ENCODE measurements at regions not wholly inside any gene's neighbourhood (a gene's known extent, or its start where the extent isn't known, plus 50 kb on each side); places are given as distances from the start of the nearest gene placed in this dataset.

DNA sequence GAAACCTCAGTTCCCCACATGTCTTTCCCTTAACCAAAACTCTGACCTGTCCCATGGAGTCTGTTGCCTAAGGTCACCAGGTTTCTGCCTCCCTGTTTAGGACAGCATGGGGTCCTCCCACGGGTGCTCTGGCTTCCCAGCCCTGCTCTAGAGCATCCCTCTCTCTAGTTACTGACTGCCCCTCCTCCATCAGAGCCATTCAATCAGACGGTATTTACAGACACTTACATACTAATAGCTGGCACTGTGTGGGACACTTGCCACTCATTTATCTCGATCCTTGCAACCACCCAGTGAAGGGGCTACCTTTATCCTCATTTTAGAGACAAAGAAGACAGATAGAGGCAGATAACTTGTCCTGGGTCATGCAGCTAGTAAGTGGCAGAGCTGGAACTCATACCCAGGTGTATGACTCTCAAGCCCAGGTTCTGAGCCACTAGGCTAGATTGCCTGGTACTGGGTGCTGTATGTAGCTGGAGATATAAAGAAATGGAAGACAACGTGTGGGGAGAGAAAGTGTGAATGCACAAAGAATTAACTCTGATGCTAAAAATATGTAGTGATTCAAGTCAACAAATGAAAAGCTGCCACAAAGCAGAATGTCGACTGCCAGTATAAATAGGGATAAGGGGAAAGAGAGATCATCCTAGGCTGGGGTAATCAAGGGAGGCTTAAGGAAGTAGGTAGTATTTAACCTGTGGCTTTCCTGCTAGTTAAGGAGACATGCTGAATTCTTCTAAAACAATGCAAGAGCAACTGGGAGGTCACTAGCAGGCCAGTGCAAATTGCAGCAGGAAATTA lies 52.5 kb upstream of the PDE8B start:
- DNase-seq = no peak
- no peaks in the 10 kb centered on the region for H3K9me3 ChIP-seq
- intact Hi-C loops (cut with DNase I) = no loop called here
- H3K27ac ChIP-seq = no peak overlapping the region
- peaks cover 0 to 5% (median 0%) of the 10 kb centered on the region in 4 donors for H3K27me3 ChIP-seq
- H3K36me3 ChIP-seq = no peaks in the 10 kb centered on the region
- H3K4me3 ChIP-seq = no peak overlapping the region
- WGBS, 2 donors = 34 to 39% methylated on average over 4 to 5 of the region's 5 CpGs
- no peaks in the 10 kb centered on the region for H3K4me1 ChIP-seq
- TF ChIP-seq POLR2A (IDR thresholded peaks at IDR 0.05) = no peak
- TF ChIP-seq, protein P1, sequence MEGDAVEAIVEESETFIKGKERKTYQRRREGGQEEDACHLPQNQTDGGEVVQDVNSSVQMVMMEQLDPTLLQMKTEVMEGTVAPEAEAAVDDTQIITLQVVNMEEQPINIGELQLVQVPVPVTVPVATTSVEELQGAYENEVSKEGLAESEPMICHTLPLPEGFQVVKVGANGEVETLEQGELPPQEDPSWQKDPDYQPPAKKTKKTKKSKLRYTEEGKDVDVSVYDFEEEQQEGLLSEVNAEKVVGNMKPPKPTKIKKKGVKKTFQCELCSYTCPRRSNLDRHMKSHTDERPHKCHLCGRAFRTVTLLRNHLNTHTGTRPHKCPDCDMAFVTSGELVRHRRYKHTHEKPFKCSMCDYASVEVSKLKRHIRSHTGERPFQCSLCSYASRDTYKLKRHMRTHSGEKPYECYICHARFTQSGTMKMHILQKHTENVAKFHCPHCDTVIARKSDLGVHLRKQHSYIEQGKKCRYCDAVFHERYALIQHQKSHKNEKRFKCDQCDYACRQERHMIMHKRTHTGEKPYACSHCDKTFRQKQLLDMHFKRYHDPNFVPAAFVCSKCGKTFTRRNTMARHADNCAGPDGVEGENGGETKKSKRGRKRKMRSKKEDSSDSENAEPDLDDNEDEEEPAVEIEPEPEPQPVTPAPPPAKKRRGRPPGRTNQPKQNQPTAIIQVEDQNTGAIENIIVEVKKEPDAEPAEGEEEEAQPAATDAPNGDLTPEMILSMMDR (IDR thresholded peaks at IDR 0.05) = no peak

DNA sequence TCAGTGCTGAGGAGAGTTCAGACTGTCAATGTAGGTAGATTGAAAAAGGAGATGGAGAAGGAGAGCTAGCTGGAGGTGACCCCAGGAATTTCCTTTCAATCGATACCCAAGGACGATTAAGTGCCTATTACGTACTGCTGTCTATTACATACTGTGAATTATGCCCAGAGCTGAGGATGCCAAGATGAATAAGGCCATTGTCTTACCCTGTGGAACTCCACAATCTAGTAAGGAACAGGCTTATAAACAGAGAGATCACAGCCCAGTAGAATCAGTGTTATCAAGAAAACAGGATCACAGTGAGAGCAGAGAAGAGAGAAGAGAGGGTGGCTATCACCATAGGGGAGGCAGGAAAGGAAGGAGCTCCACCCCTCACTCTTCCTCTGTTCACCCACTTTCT lies 54.1 kb upstream of the PDE8B start:
- no peaks in the 10 kb centered on the region for H3K36me3 ChIP-seq
- 77 to 87% methylated on average over 3 of the region's 3 CpGs for WGBS, 2 donors
- H3K4me1 ChIP-seq = no peaks in the 10 kb centered on the region
- intact Hi-C loops (cut with DNase I) = no loop called here
- H3K9me3 ChIP-seq = no peaks in the 10 kb centered on the region
- H3K27ac ChIP-seq = no peak overlapping the region
- no peak for DNase-seq
- no peak overlapping the region for H3K4me3 ChIP-seq
- H3K27me3 ChIP-seq = peaks cover 0 to 11% (median 0%) of the 10 kb centered on the region in 4 donors
- TF ChIP-seq, protein P1 (IDR thresholded peaks at IDR 0.05) = no peak
- TF ChIP-seq POLR2A (IDR thresholded peaks at IDR 0.05) = no peak

DNA sequence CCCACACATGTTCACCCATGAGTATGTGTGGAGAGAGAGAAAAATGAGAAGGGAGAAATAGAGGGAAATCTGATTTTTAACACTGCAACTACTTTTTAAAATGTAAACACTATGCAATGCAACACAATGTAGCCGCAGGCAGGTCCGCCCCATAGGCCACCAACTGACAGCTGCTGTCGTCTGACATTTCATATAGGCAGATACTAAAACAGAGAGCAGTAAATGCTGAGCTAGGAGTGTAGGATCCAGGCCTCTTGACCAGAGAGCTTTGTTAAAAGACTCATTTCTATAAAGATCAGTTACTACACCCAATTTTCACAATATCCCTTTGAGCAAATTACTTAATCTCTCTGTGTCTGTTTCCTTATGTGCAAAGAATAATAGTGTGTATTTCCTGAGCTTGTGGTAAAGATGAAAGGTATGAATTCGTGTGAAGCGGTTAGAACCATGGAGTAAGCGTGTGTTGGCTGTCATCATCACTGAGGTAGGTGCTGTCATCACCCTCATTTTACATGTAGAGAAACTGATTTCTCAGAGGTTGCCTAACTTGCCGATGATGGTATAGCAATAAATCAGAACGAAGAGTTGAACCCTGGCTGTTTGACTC lies 55.2 kb upstream of the PDE8B start:
- DNase-seq = no peak
- Histone ChIP-seq H3K36me3 (no peaks in the 10 kb centered on the region), H3K4me1 (no peaks in the 10 kb centered on the region), H3K9me3 (no peaks in the 10 kb centered on the region), H3K27ac (no peak overlapping the region), H3K27me3 (peaks cover 0 to 11% (median 0%) of the 10 kb centered on the region in 4 donors), H3K4me3 (no peak overlapping the region)
- no peak for TF ChIP-seq POLR2A (IDR thresholded peaks at IDR 0.05)
- TF ChIP-seq, protein P1 (IDR thresholded peaks at IDR 0.05) = no peak
- WGBS, 2 donors = 70 to 88% methylated on average over 8 of the region's 8 CpGs
- intact Hi-C loops (cut with DNase I) = no loop called here

DNA sequence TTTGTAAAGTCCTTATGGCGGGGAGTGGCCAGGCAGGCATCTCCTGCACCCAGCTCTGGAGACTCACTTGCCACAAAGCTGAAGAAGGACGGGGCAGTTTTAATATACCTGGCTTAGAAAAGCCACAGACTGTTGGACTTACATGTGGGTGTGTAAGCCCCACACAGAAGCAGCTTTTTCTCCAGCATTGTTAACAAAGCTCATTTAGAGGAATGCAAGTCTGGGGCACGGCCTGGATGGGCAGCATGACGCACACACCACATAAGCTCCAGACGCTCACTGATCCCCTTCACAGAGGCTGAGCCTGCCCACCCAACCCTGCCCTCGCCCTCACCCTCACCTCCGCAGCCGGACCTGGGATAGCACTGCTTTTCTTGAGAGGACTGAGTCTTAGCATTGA lies 58.0 kb upstream of the PDE8B start:
- DNase-seq = no peak
- 75 to 93% methylated on average over 2 to 6 of the region's 8 CpGs for WGBS, 2 donors

DNA sequence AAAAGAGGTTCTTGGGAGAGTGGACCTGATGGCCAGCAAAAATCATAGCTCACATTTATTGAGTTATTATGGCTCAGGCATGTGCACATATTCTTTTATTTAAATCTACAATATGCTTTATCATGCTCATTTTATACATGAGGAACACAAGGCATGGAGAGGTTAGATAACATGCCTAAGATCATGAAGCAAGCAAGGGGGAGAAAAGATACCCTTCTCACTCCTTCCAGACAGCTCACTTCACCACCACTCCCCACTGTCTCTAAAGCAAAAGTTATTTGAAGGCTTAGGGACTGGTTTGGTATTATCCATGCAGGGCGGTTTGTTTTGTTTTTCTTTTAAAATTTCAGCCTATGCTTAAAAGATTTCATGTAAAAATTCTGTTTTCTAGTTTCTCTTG lies 59.0 kb upstream of the PDE8B start:
- DNase-seq = no peak
- no peak overlapping the region for H3K4me3 ChIP-seq
- H3K9me3 ChIP-seq = no peaks in the 10 kb centered on the region
- intact Hi-C loops (cut with DNase I) = no loop called here
- H3K36me3 ChIP-seq = no peaks in the 10 kb centered on the region
- TF ChIP-seq POLR2A (IDR thresholded peaks at IDR 0.05) = no peak
- TF ChIP-seq, protein P1 (IDR thresholded peaks at IDR 0.05) = no peak
- H3K4me1 ChIP-seq = no peaks in the 10 kb centered on the region
- peaks cover 0 to 7% (median 0%) of the 10 kb centered on the region in 4 donors for H3K27me3 ChIP-seq
- no peak overlapping the region for H3K27ac ChIP-seq
- 89 to 94% methylated on average over 1 of the region's 1 CpG for WGBS, 2 donors

More for the DNA sequence above, 58.0 kb upstream of the PDE8B start:
- H3K4me3 ChIP-seq = no peak overlapping the region
- no peaks in the 10 kb centered on the region for H3K4me1 ChIP-seq
- peaks cover 0 to 11% (median 0%) of the 10 kb centered on the region in 4 donors for H3K27me3 ChIP-seq
- no peaks in the 10 kb centered on the region for H3K9me3 ChIP-seq
- TF ChIP-seq, protein P1 (IDR thresholded peaks at IDR 0.05) = no peak
- no peak for TF ChIP-seq POLR2A (IDR thresholded peaks at IDR 0.05)
- intact Hi-C loops (cut with DNase I) = no loop called here
- no peaks in the 10 kb centered on the region for H3K36me3 ChIP-seq
- H3K27ac ChIP-seq = no peak overlapping the region
